ENCODE measurements at regions not wholly inside any gene's neighbourhood (a gene's known extent, or its start where the extent isn't known, plus 50 kb on each side); places are given as distances from the start of the nearest gene placed in this dataset.

GRCh38 chr6:163646133-163646532 lies 231.6 kb downstream of the QKI start:
- no peak for DNase-seq

GRCh38 chr6:163645560-163645959 lies 231.0 kb downstream of the QKI start:
- no peak for DNase-seq

- DNase-seq, result no peak
These were observed 229.3 kb downstream of the QKI start for GRCh38 chr6:163643866-163644265.

GRCh38 chr6:163641706-163642105 lies 227.2 kb downstream of the QKI start:
- DNase-seq, result no peak

- DNase-seq, result no peak
These were observed 226.1 kb downstream of the QKI start for GRCh38 chr6:163640641-163641040.

- no peak for DNase-seq
These were observed 223.0 kb downstream of the QKI start for GRCh38 chr6:163637524-163637923.

- no peak for DNase-seq
These were observed 221.3 kb downstream of the QKI start for GRCh38 chr6:163635731-163636364.

GRCh38 chr6:163635315-163635714 lies 220.8 kb downstream of the QKI start:
- no peak for DNase-seq

- DNase-seq, result no peak
These were observed 220.0 kb downstream of the QKI start for GRCh38 chr6:163634211-163635171.

- DNase-seq, result no peak
These were observed 216.5 kb downstream of the QKI start for GRCh38 chr6:163630991-163631390.

- DNase-seq, result no peak
These were observed 216.1 kb downstream of the QKI start for GRCh38 chr6:163630572-163630971.

GRCh38 chr6:163630096-163630495 lies 215.6 kb downstream of the QKI start:
- DNase-seq, result no peak
